ENCODE measurements at regions not wholly inside any gene's neighbourhood (a gene's known extent, or its start where the extent isn't known, plus 50 kb on each side); places are given as distances from the start of the nearest gene placed in this dataset.
"Not testable (repeated sequence)": the region's sequence is repeated elsewhere in the genome, so short reads cannot be mapped to it uniquely, and the experiment has no call there.

GRCh38 chr21:35810431-35810970 is 249.8 kb downstream of the SETD4 start:
- DNase-seq (ENCODE audit: low read depth in 2 of 2) = no peak

DNA sequence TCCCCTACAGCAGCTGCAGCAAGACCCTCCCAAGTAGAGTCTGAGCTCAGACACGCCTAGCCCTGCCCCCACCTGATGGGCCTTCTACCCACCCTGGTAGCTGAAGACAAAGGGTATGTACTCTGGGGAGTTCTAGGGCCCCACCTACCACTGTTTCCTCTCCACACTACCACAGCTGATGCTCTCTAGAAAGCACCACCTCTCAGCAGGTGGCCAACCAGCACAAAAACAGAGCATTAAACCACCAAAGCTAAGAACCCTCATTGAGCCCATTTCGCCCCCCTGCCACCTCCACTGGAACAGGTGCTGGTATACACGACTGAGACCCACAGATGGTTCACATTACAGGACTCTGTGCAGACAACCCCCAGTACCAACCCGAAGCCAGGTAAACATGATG is 258.9 kb downstream of the SETD4 start:
- no peak for DNase-seq (ENCODE audit: low read depth in 2 of 2)

- not testable (repeated sequence) for DNase-seq (ENCODE audit: low read depth in 2 of 2)
Measured at GRCh38 chr21:35800796-35801385, 259.4 kb downstream of the SETD4 start.

GRCh38 chr21:35796844-35797243 is 263.5 kb downstream of the SETD4 start:
- no peak for DNase-seq (ENCODE audit: low read depth in 2 of 2)

GRCh38 chr21:35794527-35794926 is 265.8 kb downstream of the SETD4 start:
- DNase-seq (ENCODE audit: low read depth in 2 of 2) = not testable (repeated sequence)

GRCh38 chr21:35792569-35793305 is 267.6 kb downstream of the SETD4 start:
- DNase-seq (ENCODE audit: low read depth in 2 of 2) = no peak

- DNase-seq (ENCODE audit: low read depth in 2 of 2) = no peak
Measured at GRCh38 chr21:35791541-35792325, 268.6 kb downstream of the SETD4 start.

GRCh38 chr21:35783721-35784120 is 276.6 kb downstream of the SETD4 start:
- DNase-seq (ENCODE audit: low read depth in 2 of 2) = no peak

DNA sequence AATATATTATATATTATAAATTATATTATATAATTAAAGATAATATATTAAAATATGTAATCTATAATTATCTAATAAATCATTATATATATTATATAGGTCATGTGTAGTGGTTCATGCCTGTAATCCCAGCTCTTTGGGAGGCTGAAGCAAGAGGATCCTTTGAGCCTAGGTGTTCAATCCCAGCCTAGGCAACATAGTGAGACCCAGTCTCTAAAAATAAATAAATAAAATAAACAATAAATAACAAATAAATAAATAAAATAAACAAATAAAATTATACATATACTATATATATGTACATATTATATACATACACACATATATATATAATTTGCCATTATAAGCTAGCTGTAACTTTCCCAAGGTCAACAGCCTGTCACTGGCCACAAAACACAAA is 277.7 kb downstream of the SETD4 start:
- DNase-seq (ENCODE audit: low read depth in 2 of 2) = no peak

DNA sequence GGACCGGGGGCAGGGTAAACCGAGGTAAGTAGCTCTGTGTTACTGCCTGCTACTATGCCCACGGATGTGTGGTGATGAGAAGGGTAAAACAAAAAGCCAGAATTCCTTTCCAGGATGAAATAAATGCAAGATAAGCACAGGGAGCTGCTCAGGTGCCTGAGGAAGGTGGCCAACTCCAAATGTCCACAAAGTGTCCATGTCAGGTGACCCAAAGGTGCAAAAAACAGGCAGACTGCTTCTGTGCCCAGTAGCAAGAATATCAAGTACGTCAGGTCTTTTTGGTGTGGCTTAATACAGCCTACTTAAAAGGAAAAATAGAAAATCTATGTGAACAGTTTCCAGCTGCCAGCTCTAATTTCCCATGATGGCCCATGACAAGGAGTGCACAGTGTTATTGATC is 279.3 kb downstream of the SETD4 start:
- no peak for DNase-seq (ENCODE audit: low read depth in 2 of 2)

DNA sequence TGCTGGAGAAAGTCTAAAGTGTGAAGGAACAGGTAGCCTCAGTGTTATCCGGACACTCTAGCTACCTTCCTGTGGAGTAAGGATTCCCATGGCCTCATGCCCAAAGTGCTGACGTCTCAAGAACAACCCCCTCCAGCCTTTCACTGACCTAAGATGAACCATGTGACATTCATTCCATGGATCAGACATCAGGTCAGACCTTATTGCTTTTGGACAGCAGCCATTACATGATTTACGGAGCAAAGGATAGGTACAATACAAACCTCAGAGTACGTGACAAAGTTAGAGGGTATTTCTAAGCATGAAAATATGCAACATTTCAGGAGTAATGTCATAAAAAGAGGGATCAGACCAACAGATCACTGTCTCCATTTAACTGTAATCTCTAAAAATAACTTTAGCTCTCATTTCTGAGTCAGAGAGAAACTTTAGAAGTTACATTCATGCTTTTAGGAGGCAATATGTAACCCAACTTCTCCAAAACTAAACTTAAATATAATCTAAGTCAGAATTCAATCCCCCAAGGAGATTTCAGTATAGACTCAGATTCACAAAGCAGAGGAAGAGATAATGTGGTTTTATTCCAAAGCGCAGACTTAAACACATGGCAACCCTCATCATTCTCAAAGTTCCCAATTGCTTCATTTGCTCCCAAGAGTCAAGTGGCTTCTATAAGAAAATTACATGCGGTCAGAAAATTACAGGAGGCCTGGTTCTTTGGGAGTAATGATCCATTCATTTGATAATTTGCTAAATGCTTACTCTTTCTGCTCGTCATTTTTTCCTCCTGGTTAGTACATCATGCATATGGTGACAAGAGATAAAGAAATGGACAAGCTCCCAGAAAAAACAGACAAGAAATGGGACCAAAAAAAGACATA is 280.4 kb downstream of the SETD4 start:
- DNase-seq (ENCODE audit: low read depth in 2 of 2) = no peak

GRCh38 chr21:35779167-35779566 is 281.2 kb downstream of the SETD4 start:
- no peak for DNase-seq (ENCODE audit: low read depth in 2 of 2)

- DNase-seq (ENCODE audit: low read depth in 2 of 2) = no peak
Measured at GRCh38 chr21:35777081-35777480, 283.2 kb downstream of the SETD4 start.

GRCh38 chr21:35775778-35776544 is 284.4 kb downstream of the SETD4 start:
- no peak for DNase-seq (ENCODE audit: low read depth in 2 of 2)

DNA sequence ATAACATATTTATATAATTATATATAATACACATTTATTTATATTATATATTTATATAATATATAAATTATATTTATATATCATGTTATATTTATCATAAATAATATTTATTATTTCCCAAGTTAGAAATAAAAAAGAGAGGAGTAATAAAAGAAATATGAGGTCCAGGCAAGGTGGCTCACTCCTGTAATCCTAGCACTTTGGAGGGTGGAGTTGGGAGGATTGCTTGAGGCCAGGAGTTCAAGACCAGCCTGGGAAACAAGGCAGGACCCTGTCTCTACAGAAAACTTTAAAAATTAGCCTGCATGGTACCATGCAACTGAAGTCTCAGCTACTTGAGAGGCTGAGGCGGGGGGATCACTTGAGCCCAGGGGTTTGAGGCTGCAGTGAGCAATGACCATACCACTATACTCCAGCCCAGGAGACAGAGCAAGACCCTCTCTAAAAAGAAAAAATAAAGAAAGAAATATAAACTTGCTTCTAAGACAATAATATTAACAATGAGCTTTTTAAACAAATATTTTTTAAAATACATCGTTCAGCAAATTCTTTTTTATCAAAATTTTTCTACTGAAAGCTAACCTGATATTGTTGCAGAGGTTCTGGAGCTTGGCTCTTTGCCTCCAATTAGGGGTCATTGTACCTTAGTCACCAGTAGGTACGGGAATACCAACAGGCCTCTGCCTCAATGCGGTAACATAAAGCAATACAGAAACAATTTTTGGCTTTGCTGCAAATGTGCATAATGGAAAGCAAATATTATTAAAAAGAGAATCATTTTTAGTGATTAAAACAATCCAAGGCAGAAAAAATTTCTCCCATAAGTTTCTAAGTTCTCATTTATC is 290.0 kb downstream of the SETD4 start:
- DNase-seq (ENCODE audit: low read depth in 2 of 2) = no peak

DNA sequence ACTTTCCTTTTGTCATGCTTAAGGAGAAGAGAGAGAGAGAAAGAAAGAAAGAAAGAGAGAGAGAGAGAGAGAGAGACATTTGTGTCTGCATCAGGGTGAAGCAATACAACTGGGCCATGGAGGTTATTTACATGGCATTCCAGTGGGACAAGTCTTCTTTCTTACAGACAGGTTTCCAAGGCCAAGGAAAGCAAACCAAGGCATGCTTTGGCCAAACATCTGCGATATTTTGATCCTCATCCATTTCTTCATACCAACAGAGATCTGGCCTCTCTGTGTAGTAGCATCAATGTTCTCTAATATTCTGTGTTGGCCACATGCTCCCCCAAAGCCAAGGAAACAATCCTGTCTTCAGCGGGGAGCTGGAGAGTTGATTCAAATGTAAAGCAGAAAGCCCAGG is 292.1 kb downstream of the SETD4 start:
- DNase-seq (ENCODE audit: low read depth in 2 of 2) = no peak

GRCh38 chr21:35764586-35764985 is 295.7 kb downstream of the SETD4 start:
- DNase-seq (ENCODE audit: low read depth in 2 of 2) = no peak

- no peak for DNase-seq (ENCODE audit: low read depth in 2 of 2)
Measured at GRCh38 chr21:35764077-35764476, 296.2 kb downstream of the SETD4 start.

DNA sequence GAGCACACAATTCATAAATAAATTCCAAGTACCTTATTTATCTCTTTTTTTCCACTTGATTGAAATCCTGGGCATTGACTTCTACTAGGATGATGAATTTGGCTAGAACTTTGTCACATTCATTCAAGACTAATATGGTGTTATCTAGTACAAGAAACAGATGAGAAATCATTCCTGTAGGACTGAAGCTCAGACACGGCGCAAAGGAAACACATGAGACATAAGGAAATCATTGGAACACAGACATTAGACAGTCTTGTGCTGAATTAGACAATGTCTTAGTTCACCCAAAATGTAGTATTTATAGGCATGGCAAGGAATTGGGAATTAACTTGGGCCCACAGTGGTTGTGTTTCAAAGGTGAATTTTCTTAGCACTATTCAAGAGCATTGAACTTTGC is 305.7 kb downstream of the SETD4 start:
- DNase-seq (ENCODE audit: low read depth in 2 of 2) = no peak

DNA sequence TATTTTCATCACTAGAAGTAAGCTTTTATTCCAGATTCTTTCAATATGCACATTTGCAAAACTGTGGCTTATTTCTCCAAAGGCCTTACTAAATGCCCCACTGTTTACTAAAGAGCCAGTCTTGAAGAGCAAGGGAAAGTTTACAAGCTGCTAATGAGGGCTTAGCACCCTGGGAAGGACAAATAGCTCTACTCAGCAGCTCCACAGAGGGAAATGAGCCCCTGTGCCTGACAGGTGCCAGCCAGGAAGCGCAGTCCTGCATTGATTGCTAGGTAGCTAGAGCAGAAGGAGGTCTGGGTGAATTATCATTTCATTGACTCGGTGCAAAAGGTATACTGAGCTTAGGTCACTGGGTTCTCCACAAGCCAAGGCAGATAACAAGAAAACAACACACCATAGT is 307.0 kb downstream of the SETD4 start:
- no peak for DNase-seq (ENCODE audit: low read depth in 2 of 2)
